HG02973 (cell line): ENCODE measurements at regions not wholly inside any gene's neighbourhood (a gene's known extent, or its start where the extent isn't known, plus 50 kb on each side); places are given as distances from the start of the nearest gene placed in this dataset.
A peak's percentile ranks its signal among the peaks of the same experiment; 100 is the strongest.

Experiments used
- ATAC-seq: cut with Tn5 transposase; IDR thresholded peaks from one replicate; pipeline ENCODE4 v1.9.1; 2021; ENCODE audit warnings: moderate library complexity; ENCODE audit not compliant: unreplicated experiment

- ATAC-seq: no peak
Measured at GRCh38 chr1:234691567-234691966, 81.6 kb upstream of the IRF2BP2 start.

DNA sequence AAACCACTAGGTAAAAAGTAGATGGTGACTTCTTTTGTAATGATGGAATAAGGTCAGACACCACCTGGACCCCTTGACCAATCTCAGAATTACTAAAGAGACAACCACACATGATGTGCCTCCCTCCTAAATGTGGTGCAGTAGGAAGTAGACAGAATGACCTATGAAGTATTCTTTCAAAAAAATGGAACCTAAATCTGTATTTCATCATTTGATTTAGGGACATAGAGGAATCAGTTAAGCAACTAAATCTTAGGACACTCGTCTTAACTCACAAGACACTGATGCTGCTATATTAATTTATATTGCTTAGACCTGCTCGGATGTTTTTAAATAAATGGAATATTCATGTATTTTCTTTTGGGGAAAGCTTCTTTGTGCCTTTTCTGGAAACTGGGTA, 80.9 kb upstream of the IRF2BP2 start:
- ATAC-seq: no peak

DNA sequence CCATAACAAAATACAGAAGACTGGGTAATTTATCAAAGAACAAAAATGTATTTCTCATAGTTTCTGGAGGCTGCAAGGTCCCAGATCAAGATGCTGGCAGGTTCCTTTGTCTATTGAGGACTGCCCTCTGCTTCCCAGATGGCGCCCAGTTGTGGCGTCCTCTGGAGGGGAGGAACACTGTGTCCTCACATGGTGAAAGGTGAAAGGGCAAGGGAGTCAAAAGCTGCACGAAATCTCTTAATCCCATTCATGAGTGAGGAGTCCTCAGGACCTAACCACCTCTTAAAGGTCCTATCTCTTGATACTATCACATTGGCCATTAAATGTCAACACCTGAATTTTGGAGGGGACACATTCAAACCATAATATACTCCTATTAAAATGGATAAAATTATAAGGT, 79.3 kb upstream of the IRF2BP2 start:
- no peak for ATAC-seq

GRCh38 chr1:234687011-234687410, 77.0 kb upstream of the IRF2BP2 start:
- no peak for ATAC-seq

GRCh38 chr1:234686035-234686434, 76.1 kb upstream of the IRF2BP2 start:
- no peak for ATAC-seq

DNA sequence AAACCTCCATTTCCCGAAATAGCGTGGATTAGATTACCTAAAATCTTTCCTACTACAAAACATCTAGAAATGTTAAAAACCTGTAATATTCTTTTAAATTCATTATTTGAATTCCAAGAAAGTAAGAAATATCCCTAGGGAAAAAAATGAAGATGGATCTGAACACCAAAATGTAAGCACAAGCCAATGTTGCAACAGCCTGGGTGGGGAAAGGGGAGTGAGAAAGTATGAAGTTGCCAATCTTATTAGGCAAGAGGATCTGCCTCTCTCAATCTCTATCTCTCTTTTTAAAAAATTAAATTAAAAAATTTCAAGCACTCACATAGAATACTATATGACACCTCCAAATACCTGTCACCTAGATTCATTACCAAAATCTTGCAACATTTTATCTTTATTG, 74.9 kb upstream of the IRF2BP2 start:
- ATAC-seq: no peak

DNA sequence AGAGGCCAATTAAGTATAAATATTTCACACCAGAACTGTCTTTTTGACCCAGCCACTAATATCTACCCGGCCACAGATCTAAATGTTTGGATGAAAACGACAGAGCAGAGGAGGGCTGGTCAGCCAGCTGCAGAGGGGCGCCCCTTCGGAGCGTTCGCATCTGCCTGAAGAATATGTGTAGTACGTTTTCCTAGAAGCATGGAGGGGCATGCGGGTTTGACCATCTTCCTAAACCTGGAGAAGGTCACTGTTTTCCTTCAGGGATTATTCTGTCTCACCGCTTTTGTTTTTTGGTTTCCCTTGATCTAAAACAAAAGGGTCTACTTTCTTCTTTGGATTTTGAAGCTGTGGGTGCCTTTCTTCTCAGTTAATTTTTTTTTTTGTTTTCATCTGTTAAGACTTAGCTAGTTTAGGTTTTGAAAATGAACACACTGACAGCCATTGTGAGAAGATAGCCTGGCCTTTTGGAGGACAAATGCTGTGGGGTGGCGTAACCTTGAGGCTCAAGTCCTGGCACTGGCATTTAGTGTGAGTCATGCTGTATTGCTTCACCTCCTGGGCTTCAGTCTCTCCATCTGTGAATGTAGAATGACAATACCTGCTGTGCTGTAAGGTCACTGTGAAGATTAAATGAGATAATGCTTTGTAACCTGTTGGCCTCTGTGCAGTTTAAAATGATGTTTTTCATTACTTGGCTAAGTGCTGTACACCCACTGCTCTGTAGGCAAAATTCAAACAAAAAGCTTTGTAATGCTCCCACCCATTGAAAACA, 74.1 kb upstream of the IRF2BP2 start:
- ATAC-seq: no peak

DNA sequence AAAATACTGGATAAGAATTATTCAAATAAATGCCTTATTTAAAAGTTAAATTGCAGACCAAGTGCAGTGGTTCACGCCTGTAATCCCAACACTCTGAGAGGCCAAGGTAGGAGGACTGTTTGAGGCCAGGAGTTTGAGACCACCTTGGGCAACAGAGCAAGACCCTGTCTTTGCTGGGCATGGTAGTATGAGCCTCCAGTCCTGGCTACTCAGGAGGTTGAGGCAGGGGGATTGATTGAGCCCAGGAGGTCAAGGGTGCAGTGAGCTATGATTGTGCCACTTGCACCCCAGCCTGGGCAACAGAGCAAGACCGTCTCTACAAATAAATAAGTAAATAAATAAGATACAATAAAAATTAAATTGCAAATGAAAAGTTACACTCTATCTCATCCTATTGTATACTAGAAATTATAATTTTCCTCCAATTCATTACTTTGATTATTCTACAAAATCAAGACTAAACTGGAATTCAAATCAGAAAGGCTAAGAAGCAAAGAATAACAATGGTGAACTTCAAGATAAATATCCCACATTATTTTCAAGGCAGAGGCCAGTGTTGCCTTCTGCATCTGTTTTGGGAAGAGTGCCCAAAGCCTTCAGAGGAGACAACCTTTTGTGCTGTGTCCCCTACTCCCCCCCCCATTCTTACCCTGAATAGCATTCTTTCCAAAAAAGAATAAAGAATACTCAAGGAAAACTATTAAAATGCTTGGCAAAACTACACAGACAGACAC, 73.3 kb upstream of the IRF2BP2 start:
- ATAC-seq: no peak

GRCh38 chr1:234681990-234682389, 72.0 kb upstream of the IRF2BP2 start:
- no peak for ATAC-seq

DNA sequence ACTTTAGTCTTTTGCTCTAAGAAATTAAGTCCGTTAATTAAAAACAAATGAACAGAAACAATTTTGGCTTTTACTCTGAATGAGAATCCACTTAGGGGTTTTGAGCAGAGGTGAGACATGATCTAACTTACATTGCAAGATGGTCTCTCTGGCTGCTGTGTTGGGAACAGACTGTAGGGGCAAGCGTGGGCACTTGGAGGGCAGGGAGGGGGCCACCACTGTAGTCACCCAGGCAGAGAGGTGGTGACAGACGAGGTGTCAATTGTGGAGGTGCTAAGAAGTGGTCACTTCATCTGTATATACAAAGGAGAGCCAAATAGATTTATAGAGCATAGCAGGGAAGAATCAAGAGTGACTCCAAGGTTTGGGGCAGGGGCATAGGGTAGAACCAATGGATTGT, 71.1 kb upstream of the IRF2BP2 start:
- ATAC-seq: no peak

GRCh38 chr1:234680331-234680904, 70.4 kb upstream of the IRF2BP2 start:
- no peak for ATAC-seq

DNA sequence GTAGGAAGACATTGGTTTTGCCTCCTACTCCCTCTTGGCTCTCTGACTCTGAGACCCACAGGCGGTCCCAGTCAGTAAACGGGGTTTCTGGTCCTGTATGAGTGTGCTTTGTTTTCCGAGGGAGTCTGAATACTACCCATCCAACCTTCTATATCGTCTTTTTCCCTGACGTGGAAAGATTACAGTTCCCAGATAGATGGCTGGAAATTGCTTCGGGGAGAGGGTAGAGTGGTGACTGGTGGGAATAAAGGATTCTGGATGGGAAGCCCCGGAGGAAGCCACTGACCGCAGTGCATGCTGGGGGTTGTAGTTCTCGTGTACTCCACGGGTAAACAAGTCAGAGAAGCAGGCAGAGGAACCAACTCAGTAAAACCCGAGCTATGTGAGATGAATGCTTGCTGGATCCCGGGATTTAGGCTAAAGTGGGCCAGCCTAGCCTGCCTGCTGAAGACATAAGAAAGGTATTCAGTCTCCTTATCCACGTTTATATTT, 66.2 kb upstream of the IRF2BP2 start:
- ATAC-seq: peak; percentile 82

DNA sequence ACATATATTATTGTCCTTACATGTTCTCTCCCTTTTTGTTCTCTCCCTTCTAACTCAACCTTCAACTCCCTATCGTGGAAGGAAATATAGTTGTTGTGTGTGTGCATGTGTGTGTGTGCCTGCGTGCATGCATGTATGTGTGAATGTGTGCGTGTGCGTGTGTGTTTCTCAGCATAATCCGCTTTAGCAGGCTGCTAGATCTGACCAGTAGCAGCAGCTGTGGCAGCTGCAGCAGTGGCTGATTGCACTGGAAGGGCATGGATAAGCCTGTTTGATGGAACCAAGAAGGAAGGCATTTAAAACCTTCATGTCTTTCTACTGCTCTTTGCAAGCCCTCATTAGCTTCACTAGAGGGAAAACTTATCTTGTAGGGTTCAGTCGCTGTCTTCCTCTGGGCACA, 65.6 kb upstream of the IRF2BP2 start:
- ATAC-seq: no peak

DNA sequence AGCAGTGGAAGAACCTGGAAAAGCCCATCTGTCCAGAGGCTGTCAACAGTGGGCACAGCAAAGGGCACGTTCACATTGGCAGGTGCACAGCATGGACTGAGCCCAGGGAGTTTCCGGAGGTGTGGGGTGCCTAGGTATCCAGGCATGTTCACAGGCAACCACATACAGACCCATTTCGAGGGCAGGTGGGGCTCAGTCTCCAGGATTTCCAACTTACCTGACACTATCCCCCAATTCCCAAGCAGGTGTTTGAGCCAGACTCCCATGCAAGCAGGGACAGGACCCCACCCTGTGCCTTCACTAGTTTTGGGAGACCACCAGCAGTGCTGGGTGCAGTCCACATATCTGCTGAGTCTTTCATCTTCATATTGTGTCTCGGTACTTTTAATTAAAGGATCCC, 65.0 kb upstream of the IRF2BP2 start:
- ATAC-seq: no peak

GRCh38 chr1:234674218-234674815, 64.3 kb upstream of the IRF2BP2 start:
- ATAC-seq: no peak

DNA sequence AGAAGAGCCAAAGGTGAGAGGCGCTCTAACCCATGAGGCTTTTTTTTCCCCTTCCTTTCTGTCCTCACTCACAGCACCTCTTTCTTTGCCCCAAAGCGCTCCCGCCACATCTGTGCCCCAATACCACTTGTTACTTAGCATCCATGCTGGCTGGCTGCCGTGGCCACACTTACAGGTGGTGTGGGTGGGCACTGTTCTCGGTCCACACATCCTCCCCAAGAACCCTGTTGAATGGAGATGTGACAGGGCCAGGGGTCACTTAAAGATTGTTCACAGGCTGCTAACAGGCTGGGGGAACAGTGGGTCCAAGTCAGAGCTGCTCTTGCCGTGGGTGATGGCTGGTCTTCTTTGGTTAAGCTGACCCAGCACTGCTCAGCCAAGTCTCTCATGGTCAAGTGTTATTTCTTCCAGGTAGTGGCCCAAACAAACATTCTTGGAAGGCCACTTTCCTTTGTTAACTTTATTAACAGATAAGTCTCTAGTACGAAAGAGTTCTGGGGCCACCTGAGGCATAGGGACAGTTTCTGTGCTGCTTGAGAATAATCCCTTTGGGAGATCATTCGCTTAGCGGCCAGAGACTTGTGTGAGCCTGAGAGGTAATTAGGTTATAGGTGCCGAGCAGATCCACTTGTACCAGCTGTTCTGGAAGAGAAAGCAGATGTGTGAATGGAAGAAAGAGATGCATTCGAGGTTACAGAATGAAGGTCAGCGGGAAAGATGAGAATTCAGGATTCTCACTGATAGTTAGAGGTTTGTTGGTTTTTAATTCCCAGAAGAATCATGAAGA, 62.6 kb upstream of the IRF2BP2 start:
- no peak for ATAC-seq

GRCh38 chr1:234670967-234671626, 61.1 kb upstream of the IRF2BP2 start:
- ATAC-seq: no peak

DNA sequence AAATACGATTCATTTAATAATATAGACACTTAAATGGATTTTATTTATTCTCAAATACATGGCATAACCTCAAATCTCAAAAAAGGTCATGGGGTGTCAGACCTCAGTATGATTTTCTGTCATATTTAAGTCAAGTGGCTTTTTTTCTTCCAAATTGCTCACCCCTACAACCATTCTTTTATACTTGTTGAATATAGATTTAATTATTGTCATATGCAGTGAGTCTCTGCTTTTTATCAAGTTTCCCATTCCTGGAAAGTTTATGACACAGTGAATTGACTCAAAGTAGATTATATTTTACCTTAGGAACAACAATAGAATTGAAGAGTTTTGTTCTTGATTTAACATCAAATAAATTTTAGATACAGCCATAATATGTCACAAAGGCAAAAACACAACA, 59.5 kb upstream of the IRF2BP2 start:
- no peak for ATAC-seq

DNA sequence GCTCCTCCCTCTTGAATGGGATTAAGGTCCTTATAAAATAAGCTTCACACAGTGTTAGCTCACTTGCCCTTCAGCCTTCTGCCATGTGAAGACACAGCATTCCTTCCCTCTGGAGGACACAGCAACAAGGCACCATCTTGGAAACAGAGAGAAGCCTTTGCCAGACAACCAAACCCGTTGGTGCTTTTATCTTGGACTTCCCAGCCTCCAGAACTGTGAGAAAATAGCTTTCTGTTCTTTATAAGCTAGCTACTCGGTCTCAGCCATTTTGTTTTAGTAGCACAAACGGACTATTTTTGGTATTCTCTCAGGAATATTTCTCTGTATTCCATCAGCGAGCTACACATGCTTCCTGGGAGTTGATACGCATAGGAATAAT, 58.6 kb upstream of the IRF2BP2 start:
- no peak for ATAC-seq
